Epithelial cell of esophagus (primary cell): ENCODE measurements at regions not wholly inside any gene's neighbourhood (a gene's known extent, or its start where the extent isn't known, plus 50 kb on each side); places are given as distances from the start of the nearest gene placed in this dataset.

Experiments
- DNase-seq: peaks from one replicate; pipeline ENCODE4 v3.0.0; 2010; ENCODE audit warnings: low read depth
- H3K4me3 ChIP-seq: 2 replicates; pipeline ENCODE4 v1.5.1; 2011; ENCODE audit warnings: mild to moderate bottlenecking, low read length, control low read depth
- CTCF ChIP-seq: IDR thresholded peaks from 2 replicates; pipeline ENCODE4 v1.5.1; 2011; ENCODE audit warnings: low read depth, mild to moderate bottlenecking, low read length, control low read depth, inconsistent platforms; ENCODE audit not compliant: insufficient read depth; ENCODE audit errors: missing control alignments

GRCh38 chr5:38104497-38105230 is 153.7 kb upstream of the EGFLAM start:
- no peak for DNase-seq
- TF ChIP-seq CTCF = no peak
- no peak overlapping the region for H3K4me3 ChIP-seq

- TF ChIP-seq CTCF = no peak
- no peak overlapping the region for H3K4me3 ChIP-seq
- DNase-seq = no peak
These were observed 156.5 kb upstream of the EGFLAM start for GRCh38 chr5:38101897-38102296.

GRCh38 chr5:38099205-38100168 is 158.9 kb upstream of the EGFLAM start:
- H3K4me3 ChIP-seq = no peak overlapping the region
- no peak for DNase-seq
- no peak for TF ChIP-seq CTCF

GRCh38 chr5:38094889-38095288 is 163.5 kb upstream of the EGFLAM start:
- no peak for TF ChIP-seq CTCF
- no peak overlapping the region for H3K4me3 ChIP-seq

GRCh38 chr5:38093855-38094254 is 164.5 kb upstream of the EGFLAM start:
- no peak for DNase-seq
- H3K4me3 ChIP-seq = no peak overlapping the region
- TF ChIP-seq CTCF = no peak

More at GRCh38 chr5:38094889-38095288, 163.5 kb upstream of the EGFLAM start:
- DNase-seq = no peak

GRCh38 chr5:38086777-38087176 is 171.6 kb upstream of the EGFLAM start:
- no peak for DNase-seq
- TF ChIP-seq CTCF = no peak
- H3K4me3 ChIP-seq = no peak overlapping the region
